DMS79 (cell line): ENCODE measurements at regions not wholly inside any gene's neighbourhood (a gene's known extent, or its start where the extent isn't known, plus 50 kb on each side); places are given as distances from the start of the nearest gene placed in this dataset.
"Not testable (repeated sequence)": the region's sequence is repeated elsewhere in the genome, so short reads cannot be mapped to it uniquely, and the experiment has no call there.

ENCODE experiments used
- DNase-seq: peaks from one replicate; lab custom pipeline; 2025; lab: John Stamatoyannopoulos, UW

DNA sequence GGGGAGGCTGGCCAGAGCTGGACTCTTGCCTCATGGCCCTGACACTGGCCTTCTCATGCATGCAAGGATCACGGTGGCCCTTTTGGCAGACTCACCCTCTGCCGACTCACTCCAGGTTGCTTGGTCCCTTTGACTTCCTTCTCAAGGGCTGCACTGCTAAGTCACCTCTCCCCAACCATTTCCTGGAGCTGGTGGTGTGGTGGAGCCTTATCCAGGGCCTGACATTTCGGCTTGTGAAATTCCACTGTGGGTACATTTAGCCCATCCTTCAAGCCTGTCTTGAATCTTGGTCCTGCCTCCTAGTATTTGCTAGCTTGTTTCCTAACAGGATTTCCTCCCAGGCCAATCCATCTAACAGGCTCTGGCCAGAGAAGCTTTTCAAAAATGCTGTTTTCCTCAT is 52.6 kb upstream of the JUN start:
- DNase-seq = no peak

DNA sequence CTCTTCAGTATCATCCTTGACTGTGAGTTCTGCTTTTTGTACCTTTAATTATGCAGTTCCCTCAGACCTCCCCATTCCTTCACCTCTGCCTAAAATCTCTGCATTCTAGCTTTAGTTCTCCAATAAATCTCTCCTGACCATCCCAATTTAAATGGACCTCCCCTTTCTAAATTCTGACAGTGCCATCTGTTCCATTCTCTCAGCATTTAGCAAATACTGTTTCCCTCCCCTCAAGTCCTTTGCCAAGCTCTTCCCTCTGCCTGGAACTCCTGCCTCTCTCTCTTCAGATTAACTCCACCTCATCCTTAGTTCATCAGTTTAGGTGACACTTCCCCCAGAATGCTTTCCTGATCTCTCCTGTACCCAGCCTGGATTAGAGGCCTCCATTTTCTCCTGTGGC is 54.0 kb upstream of the JUN start:
- DNase-seq = no peak

GRCh38 chr1:58839147-58839795 is 55.4 kb upstream of the JUN start:
- DNase-seq = no peak

DNA sequence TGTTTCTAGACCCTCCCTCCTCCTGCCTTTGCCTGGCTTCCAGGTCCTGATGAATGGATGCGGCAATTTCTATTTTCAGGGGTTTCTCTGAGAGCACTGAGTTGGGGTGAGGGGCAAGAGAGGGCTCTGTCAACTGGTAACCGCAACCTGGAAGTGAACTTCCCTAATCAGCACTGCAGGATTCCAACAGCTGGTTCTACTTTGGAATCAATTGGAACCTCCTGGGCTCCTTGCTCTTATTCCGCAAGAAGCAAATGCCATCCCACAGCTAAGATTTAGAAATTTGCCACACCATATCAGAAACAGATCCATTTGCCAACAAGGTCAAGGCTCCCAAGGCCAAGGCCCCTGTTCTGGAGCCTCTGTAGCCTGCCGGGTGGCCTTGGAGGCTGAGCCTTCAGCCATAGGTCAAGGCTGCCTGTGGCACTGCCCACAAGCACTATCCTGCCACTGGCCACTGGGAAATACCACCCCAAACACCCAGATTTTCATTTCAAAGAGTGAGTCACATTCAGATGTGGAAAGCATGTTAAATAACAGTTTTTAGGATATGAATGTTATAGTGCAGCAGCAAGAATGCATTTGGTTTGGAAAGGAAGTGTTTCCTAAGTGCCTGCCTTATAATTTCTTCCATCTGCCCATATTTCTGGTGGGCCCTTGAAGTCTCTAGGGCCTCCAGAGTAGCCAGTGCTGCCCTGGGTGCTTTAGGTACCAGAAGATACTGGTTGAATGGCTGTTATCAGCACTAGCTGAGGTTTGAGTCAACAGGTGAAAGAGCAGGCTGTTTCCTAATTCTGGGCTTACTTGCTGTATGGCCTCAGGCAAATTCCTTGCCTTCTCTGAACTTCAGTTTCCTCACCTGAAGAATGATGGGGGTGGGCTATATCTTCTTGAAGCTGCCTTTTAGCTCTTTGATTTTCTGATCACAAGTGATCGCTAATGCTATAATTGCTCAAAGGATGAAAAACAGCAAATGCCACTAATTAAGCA is 56.3 kb upstream of the JUN start:
- DNase-seq = no peak

DNA sequence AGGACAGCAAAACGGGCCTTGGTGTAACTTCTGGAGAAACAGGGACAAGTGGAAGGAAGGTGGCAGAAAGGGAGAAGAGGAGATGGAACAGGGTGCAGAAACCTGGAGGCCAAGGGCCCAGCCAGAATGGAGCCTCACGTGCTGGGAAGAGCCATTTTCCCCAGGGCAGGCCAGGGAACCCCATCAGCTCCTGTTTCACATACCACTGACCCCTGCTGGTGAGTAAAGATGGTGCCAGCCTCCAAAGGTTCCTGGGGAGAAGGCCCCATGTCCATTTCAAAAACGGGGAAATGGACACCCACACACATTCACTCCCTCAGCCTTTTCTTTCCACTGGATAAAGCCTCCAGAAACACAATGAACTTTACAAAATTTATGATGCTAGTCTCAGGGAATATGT is 57.6 kb upstream of the JUN start:
- no peak for DNase-seq

DNA sequence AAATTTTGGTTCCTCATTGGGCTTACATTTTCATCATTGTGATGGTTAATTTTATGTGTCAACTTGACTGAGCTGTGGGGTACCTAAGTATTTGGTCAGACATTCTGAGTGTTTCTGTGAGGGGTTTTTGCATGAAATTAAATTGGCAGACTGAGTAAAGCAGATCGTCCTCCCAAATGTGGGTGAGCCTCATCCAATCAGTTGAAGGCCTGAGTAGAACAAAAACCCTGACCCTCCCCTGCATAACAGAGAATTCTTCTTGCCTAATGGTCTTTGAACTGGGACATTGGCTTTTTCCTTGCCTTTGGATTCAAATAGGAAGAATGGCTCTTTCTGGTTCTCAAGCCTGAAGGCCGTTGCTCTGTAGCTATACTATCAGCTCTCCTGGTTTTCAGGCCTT is 59.1 kb upstream of the JUN start:
- no peak for DNase-seq

- DNase-seq = no peak
These were observed 60.3 kb upstream of the JUN start for GRCh38 chr1:58844176-58844575.

- no peak for DNase-seq
These were observed 62.1 kb upstream of the JUN start for GRCh38 chr1:58845942-58846341.

GRCh38 chr1:58848818-58849411 is 65.1 kb upstream of the JUN start:
- no peak for DNase-seq

GRCh38 chr1:58849551-58849950 is 65.7 kb upstream of the JUN start:
- DNase-seq = no peak

DNA sequence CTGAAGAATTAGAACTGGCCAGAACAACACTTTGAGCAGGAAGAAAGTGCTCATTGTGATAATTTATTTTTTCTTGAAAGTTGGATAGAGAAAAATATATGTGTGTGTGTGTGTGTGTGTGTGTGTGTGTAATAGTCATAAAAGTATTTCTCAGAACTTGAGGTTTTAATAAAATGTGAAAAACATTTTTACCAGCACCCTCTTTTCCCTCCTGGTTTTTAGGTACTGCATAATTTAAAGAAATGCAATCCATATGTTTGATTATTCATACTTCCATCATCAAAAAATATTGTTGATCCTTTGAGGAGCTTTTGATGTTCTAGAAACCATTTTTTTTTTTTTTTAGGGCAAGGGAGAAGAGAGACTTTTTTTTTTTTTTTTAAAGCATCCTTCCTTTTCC is 66.8 kb upstream of the JUN start:
- DNase-seq = no peak

DNA sequence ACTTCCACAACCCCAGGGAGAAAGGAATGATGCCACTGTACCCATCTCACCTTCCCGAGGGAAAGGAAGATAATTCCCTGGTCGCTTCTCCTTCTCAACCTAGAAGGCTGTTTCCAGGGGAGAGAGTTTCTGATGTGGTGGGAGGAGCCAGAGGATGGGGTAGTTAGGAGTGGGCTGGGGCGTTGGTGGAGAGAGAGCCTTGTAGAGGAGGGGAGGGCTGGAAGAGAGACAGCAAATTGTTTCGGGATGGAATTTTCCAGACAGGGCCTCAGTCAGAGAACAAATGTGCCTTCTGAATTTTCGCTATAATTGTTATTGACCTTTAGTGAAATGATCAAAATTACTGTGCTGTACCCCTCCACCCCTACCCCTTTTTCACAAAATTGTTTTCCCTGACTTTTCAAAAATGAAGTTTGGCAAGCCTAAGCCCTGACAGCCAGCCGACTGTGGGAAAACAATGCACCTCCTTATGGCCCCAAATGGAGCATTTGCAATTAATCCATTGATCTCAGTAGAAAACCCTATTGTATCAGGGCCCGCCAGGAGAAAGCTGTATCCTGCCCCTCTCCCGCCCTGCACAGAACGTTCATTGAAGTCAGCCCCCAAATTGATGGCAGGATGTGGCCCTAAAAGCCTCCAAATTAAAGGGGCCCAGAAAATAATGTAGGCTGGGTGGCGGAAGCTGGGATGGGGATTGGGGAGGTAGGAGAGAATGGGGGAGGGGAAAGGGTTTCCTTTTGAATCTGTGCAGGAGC is 69.1 kb upstream of the JUN start:
- DNase-seq = no peak

GRCh38 chr1:58854576-58854975 is 70.7 kb upstream of the JUN start:
- DNase-seq = no peak

DNA sequence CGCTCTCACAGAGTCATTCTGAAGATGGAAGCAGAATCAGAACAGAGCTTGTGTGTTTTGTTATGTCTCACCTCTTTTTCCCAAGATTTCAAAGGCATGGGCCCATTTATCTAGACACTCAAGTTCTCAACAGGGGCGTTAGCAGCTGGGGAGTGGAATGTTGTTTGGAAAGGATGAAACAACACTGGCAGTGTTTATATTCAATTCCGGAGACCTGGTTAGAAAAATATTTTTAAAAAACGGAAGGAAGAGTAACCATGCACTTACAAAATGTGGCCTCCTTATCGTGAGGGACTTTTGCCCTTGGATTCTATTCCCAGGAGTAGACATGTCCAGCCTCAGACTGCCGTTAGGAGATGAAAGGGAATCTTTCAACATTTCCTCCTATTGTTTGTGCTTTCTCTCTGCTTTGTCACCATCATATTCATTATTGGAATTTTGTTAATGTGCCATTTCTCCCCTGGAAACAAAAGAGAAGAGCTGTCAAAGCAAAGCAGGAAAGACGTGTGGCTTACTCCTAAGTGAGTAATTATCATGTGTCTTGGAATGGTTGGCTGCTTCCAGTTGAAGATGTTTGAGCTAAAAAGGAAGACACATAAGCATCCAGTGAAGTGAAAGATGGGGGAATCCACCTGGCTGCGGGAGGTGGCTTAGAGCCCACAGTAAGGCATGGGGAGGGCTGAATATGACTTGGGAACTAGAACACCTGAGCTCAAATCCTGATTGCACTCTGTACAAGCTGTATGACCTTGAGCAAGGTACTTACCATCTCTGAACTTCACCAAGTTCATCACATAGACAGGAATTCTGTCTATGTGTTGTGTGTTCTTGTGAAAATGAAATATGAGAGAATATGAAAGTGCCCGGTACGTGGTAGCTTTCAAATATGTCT is 71.7 kb upstream of the JUN start:
- no peak for DNase-seq

- DNase-seq = not testable (repeated sequence)
These were observed 72.4 kb upstream of the JUN start for GRCh38 chr1:58856281-58856680.

- no peak for DNase-seq
These were observed 74.1 kb upstream of the JUN start for GRCh38 chr1:58857680-58858673.

GRCh38 chr1:58859769-58860485 is 76.1 kb upstream of the JUN start:
- DNase-seq = no peak

DNA sequence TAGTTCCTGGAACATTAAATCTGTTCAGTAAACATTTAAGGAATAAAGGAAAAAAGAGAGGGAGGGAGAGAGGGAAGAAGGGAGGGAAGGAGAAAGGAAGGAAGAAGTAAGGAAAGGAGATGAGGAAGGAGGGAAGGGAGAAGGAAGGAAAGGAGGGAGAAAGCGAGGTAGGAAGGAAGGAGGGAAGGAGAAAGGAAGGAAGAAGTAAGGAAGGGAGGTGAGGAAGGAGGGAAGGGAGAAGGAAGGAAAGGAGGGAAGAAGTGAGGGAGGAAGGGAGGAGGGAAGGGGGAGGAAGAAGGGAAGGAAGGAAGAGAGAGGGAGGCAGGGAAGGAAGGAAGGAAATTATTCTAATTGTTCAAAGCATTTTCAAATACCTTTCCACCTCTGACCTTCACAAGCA is 77.2 kb upstream of the JUN start:
- no peak for DNase-seq

DNA sequence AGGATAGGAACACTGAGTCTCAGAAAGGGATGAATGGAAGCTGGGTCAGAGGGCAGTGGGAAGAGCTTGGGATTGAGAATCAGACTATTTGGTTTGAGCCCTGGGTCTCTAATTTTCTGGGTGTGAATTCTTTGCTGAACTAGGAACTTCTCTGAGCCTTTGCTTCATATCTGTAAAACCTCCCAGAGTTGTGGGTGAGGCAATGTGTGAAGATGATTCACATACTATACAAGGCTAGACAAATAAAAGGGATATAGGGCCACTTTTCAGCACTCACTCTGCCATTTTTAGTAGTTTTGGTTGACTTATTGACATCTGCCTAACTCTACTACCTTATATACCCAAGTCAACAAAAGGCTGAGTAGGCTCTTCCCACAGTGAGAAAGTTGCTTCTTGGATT is 77.7 kb upstream of the JUN start:
- DNase-seq = no peak
